HepG2 (cell line): ENCODE measurements at regions not wholly inside any gene's neighbourhood (a gene's known extent, or its start where the extent isn't known, plus 50 kb on each side); places are given as distances from the start of the nearest gene placed in this dataset.

Experiments used
- CREB1 ChIP-seq, 2 experiments: fragments of 450-650 bp in 1 of 2; IDR thresholded peaks; 2 replicates each; pipeline ENCODE4 v1.6.1; 2016 to 2017; ENCODE audit warnings: control low read depth in 1 of 2, mild to moderate bottlenecking in 1 of 2, missing compliant biosample characterization in 1 of 2, missing genetic modification characterization in 1 of 2
- POLR2AphosphoS2 ChIP-seq: IDR thresholded peaks from 2 replicates; pipeline ENCODE4 v1.6.1; 2011; ENCODE audit warnings: low read depth, low read length, improper control_type of control experiment
- TF ChIP-seq, protein P1 (sequence below): sonication (generic); formaldehyde crosslinking; IDR thresholded peaks from 2 replicates; pipeline ENCODE4 v1.5.0; 2020; ENCODE audit warnings: mild to moderate bottlenecking, missing genetic modification reagents, borderline replicate concordance
- TF ChIP-seq, protein P2 (sequence below): sonication (generic); formaldehyde crosslinking; IDR thresholded peaks from 2 replicates; pipeline ENCODE4 v1.8.1; 2023; ENCODE audit warnings: mild to moderate bottlenecking, missing genetic modification reagents

DNA sequence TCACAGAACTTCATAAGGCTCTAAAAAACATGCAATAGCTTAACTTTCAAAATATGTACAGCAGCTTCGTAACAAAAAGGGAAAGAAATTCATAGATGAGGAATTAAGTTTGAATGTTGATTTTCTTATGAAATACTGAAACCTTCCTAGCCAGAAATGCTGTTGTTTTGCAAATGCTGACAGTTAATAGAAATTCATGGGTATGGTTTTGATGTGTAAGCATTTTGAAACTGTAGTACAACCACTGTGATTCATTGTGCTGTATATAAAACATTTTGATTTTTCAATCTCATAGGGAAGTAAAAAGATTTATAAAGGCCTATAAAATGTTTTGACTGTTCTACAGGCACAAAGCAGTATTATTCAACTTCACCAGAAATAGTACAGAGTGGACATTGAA lies 228.4 kb upstream of the EYS start (continued):
- TF ChIP-seq, protein P1, sequence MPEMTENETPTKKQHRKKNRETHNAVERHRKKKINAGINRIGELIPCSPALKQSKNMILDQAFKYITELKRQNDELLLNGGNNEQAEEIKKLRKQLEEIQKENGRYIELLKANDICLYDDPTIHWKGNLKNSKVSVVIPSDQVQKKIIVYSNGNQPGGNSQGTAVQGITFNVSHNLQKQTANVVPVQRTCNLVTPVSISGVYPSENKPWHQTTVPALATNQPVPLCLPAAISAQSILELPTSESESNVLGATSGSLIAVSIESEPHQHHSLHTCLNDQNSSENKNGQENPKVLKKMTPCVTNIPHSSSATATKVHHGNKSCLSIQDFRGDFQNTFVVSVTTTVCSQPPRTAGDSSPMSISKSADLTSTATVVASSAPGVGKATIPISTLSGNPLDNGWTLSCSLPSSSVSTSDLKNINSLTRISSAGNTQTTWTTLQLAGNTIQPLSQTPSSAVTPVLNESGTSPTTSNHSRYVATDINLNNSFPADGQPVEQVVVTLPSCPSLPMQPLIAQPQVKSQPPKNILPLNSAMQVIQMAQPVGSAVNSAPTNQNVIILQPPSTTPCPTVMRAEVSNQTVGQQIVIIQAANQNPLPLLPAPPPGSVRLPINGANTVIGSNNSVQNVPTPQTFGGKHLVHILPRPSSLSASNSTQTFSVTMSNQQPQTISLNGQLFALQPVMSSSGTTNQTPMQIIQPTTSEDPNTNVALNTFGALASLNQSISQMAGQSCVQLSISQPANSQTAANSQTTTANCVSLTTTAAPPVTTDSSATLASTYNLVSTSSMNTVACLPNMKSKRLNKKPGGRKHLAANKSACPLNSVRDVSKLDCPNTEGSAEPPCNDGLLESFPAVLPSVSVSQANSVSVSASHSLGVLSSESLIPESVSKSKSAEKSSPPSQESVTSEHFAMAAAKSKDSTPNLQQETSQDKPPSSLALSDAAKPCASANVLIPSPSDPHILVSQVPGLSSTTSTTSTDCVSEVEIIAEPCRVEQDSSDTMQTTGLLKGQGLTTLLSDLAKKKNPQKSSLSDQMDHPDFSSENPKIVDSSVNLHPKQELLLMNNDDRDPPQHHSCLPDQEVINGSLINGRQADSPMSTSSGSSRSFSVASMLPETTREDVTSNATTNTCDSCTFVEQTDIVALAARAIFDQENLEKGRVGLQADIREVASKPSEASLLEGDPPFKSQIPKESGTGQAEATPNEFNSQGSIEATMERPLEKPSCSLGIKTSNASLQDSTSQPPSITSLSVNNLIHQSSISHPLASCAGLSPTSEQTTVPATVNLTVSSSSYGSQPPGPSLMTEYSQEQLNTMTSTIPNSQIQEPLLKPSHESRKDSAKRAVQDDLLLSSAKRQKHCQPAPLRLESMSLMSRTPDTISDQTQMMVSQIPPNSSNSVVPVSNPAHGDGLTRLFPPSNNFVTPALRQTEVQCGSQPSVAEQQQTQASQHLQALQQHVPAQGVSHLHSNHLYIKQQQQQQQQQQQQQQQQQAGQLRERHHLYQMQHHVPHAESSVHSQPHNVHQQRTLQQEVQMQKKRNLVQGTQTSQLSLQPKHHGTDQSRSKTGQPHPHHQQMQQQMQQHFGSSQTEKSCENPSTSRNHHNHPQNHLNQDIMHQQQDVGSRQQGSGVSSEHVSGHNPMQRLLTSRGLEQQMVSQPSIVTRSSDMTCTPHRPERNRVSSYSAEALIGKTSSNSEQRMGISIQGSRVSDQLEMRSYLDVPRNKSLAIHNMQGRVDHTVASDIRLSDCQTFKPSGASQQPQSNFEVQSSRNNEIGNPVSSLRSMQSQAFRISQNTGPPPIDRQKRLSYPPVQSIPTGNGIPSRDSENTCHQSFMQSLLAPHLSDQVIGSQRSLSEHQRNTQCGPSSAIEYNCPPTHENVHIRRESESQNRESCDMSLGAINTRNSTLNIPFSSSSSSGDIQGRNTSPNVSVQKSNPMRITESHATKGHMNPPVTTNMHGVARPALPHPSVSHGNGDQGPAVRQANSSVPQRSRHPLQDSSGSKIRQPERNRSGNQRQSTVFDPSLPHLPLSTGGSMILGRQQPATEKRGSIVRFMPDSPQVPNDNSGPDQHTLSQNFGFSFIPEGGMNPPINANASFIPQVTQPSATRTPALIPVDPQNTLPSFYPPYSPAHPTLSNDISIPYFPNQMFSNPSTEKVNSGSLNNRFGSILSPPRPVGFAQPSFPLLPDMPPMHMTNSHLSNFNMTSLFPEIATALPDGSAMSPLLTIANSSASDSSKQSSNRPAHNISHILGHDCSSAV (CRISPR knock-in tag): no peak
- TF ChIP-seq, protein P2, sequence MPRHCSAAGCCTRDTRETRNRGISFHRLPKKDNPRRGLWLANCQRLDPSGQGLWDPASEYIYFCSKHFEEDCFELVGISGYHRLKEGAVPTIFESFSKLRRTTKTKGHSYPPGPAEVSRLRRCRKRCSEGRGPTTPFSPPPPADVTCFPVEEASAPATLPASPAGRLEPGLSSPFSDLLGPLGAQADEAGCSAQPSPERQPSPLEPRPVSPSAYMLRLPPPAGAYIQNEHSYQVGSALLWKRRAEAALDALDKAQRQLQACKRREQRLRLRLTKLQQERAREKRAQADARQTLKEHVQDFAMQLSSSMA (CRISPR knock-in tag): no peak
- TF ChIP-seq CREB1 (IDR thresholded peaks at IDR 0.05) (no peak), CREB1 (CRISPR knock-in tag; IDR thresholded peaks at IDR 0.05) (no peak), POLR2AphosphoS2 (no peak)
